Epidermal melanocyte (primary cell): ENCODE measurements at regions not wholly inside any gene's neighbourhood (a gene's known extent, or its start where the extent isn't known, plus 50 kb on each side); places are given as distances from the start of the nearest gene placed in this dataset.

ENCODE experiments used
- DNase-seq: peaks from one replicate; pipeline ENCODE4 v3.0.0; 2011; ENCODE audit warnings: low spot score; ENCODE audit not compliant: insufficient read length

- no peak for DNase-seq
Observed at GRCh38 chr2:168375195-168375798, 80.8 kb upstream of the CERS6 start.

DNA sequence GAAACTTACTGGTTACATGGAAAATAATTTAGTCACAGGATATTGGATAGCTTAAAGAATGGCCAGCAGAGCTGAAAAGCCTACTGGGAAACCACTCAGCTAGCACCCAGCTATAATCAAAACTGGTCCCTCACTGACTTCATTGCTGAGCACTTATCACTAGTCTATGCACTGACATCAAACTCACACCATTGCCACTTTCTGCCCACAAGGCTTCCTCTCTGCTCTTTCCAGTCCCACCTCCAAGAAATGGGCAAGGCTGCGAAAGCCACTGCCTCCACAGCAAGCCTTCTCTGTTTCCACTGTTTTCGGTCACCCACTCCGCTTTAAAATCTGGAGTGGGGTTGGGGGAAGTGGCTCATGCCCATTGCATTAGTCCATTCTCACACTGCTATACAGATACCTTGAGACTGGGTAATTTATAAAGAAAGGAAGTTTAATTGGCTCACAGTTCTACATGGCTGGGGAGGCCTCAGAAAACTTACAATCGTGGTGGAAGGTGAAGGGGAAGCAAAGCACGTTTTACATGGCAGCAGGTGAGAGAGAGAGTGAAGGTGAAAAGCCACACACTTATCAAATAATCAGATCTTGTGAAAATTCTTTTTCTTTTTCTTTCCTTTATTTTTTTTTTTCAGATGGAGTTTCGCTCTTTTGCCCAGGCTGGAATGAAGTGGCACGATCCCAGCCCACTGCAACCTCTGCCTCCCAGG, 77.0 kb upstream of the CERS6 start:
- no peak for DNase-seq

GRCh38 chr2:168380500-168380899, 75.6 kb upstream of the CERS6 start:
- no peak for DNase-seq

DNA sequence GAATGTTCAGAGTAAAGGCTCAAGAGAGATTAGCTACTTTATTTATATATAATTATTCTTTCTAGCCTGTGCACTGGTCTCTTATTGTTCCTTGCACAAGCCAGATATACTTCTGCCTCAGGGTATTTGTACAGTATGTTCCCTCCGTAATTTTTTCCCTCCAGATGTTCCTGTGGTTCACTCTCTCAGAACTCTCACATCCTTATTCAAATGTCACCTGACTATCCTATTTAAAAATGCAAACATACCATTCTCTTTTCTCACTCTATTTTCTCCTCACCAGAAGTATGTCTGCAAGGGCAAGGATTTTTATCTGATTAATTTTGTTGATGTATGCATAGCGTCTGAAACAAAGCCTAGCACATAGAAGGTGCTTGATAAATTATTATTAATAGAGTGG, 64.0 kb upstream of the CERS6 start:
- no peak for DNase-seq

DNA sequence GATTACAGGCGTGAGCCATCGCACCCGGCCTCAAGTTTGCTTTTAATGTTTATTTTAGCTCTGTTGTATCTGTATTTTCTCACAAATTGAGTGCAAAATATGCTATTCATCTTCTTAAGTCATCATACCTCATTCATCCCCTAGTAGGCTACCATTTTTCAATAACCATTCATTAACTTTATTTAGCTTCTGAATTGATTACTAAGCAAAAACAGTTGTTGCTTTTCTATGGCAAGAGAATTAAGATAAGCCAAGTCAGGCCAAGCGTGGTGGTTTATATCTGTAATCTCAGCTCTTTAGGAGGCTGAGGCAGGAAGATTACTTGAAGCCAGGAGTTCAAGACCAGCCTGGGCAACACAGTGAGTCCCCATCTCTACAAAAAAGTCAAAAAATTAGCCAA, 63.3 kb upstream of the CERS6 start:
- no peak for DNase-seq

DNA sequence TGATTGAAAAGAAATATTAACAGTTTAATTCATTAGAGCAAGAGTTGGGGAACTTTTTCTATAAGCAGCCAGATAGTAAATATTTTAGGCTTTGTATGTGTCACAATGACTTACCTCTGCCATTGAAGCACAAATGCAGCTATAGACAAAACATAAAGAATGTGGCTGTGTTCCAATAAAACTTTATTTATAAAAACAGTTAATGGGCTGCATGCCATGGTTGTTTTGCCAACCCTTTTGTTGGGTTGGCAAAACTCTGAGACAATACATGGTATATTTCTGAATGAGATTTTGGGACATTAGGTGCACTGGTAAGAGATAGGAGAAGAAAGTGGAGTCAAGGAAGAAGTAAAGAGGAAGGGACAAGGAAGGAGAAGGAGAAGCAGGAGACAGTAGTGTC, 61.8 kb upstream of the CERS6 start:
- DNase-seq, result no peak

DNA sequence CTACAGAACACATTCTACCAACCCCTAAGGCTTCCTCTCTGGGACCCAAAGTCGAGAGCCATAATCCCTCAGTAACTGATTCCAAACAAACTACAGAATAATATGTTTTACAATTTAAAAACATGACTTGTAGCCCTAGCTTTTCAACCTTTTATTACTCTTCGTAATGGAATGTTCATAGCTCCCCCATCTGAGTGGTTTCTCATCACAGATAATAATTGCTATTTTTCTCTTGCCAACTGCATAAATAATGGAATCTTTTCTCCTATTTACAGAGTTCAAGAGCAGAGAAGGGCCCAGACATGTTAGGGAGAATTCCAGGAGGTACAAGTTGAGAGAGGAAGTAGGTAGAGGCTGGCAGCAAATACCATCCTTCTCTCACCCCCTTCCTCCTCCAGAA, 59.9 kb upstream of the CERS6 start:
- DNase-seq, result no peak

DNA sequence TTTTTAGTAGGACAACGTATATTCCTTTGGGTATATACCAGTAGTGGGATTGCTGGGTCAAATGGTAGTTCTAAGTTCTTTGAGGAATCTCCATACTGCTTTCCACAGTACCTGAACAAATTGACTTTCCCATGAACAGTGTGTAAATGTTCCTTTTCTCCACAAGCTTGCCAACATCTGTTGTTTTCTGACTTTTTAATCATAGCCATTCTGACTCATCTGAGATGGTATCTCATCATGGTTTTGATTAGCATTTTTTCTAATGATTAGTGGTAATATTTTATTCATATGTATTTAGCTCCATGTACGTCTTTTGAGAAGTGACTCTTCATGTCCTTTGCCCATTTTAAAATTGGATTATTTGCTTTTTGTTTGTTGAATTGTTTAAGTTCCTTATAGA, 58.4 kb upstream of the CERS6 start:
- DNase-seq, result no peak

GRCh38 chr2:168401048-168401556, 55.0 kb upstream of the CERS6 start:
- no peak for DNase-seq

- DNase-seq, result no peak
Observed at GRCh38 chr2:168401771-168402170, 54.3 kb upstream of the CERS6 start.

- no peak for DNase-seq
Observed at GRCh38 chr2:168402531-168402930, 53.5 kb upstream of the CERS6 start.

DNA sequence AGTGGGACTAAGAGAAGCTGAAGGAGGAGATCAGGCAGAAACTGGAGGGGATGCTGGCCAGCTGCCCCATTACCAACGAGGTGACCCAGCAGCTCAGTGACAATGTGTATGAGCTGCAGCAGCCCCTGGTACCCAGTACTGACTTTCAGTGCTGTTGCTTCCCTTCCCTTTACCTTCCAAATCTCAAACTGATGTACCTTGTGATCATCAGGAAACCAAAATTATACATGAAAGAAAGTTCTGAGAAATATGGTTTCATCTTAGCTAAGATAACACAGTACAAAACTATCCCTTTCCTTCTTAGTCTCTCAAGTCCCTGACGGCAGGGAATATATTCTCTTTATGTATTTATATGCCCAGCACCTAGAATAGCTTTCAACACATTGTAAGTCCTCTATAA, 52.3 kb upstream of the CERS6 start:
- no peak for DNase-seq

DNA sequence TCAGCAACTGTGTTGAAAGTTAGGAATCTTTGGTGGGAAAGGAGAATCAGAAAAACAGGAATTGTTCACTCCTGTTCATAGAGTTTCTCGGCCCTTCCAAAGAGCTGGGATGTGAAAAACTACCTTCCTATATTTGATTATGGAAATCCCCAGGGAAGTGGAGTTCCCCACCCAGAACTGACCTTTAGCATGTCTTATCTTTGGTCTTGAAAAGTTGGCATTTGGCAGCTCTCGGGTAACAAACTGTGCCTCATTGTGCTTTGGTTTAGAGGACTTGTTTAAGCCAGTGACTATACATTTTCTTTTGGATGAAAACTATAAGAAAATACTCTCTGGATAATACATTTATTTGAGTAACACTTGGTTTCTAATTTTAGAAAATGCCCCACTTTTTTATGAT, 51.3 kb upstream of the CERS6 start:
- DNase-seq, result no peak
